Lower leg skin (tissue), 4 donors: ENCODE measurements at regions not wholly inside any gene's neighbourhood (a gene's known extent, or its start where the extent isn't known, plus 50 kb on each side); places are given as distances from the start of the nearest gene placed in this dataset.

Source experiments
- DNase-seq, 2 donors: peaks; one replicate each; pipeline ENCODE4 v3.0.0-alpha.2; 2019; ENCODE audit warnings: low spot score in 2 of 2
- H3K4me3 ChIP-seq: fragments of 200-600 bp; sonication (generic); 2 replicates; pipeline ENCODE4 v1.5.1; 2017; ENCODE audit warnings: mild to moderate bottlenecking, low read depth; ENCODE audit not compliant: poor library complexity, severe bottlenecking
- CTCF ChIP-seq, 3 donors: fragments of 450-650 bp; IDR thresholded peaks; one replicate each; pipeline ENCODE4 v1.5.1; 2016; ENCODE audit warnings: antibody characterized with exemption in 3 of 3, mild to moderate bottlenecking in 3 of 3, moderate library complexity in 2 of 3
- POLR2A ChIP-seq, 2 donors: fragments of 450-650 bp; IDR thresholded peaks; one replicate each; pipeline ENCODE4 v1.6.1; 2016 to 2017; ENCODE audit warnings: antibody characterized with exemption in 2 of 2, mild to moderate bottlenecking in 1 of 2, moderate library complexity in 1 of 2
- WGBS, 2 donors: methylation state at CpG; one replicate each; pipeline ENCODE4 v1.1.5; 2018; 5-methylcytosine and 5-hydroxymethylcytosine counted together
- intact Hi-C: fragments of 100-400 bp; cut with DNase I; formaldehyde crosslinking; loops from one replicate; pipeline ENCODE4 v1.15.0; 2023; ENCODE audit warnings: low total_unique reads

- H3K4me3 ChIP-seq, result no peak overlapping the region
- no peak for DNase-seq
- TF ChIP-seq POLR2A (IDR thresholded peaks at IDR 0.05) (no peak), CTCF (IDR thresholded peaks at IDR 0.05) (no peak)
- intact Hi-C loops, result no loop called here
Measured at GRCh38 chr5:110351430-110351829, 375.0 kb downstream of the TMEM232 start.

- TF ChIP-seq CTCF (IDR thresholded peaks at IDR 0.05) (no peak), POLR2A (IDR thresholded peaks at IDR 0.05) (no peak)
- 43 to 48% methylated on average over 3 of the region's 3 CpGs for WGBS, 2 donors
- no peak for DNase-seq
- H3K4me3 ChIP-seq, result no peak overlapping the region
- intact Hi-C loops, result no loop called here
Measured at GRCh38 chr5:110354311-110354710, 372.2 kb downstream of the TMEM232 start.

- no peak for DNase-seq
- WGBS, 2 donors, result 62 to 69% methylated on average over 8 of the region's 8 CpGs
- no peak overlapping the region for H3K4me3 ChIP-seq
- TF ChIP-seq POLR2A (IDR thresholded peaks at IDR 0.05), result no peak
- TF ChIP-seq CTCF (IDR thresholded peaks at IDR 0.05), result no peak
- intact Hi-C loops, result no loop called here
Measured at GRCh38 chr5:110354915-110355644, 371.4 kb downstream of the TMEM232 start.

- TF ChIP-seq POLR2A (IDR thresholded peaks at IDR 0.05), result no peak
- WGBS, 2 donors, result 60 to 67% methylated on average over 2 of the region's 2 CpGs
- intact Hi-C loops, result no loop called here
- no peak overlapping the region for H3K4me3 ChIP-seq
- DNase-seq, result no peak
Measured at GRCh38 chr5:110356677-110357076, 369.8 kb downstream of the TMEM232 start.

GRCh38 chr5:110359221-110359620 lies 367.2 kb downstream of the TMEM232 start:
- DNase-seq, result no peak
- intact Hi-C loops, result no loop called here
- 48 to 64% methylated on average over 1 of the region's 1 CpG for WGBS, 2 donors
- no peak for TF ChIP-seq CTCF (IDR thresholded peaks at IDR 0.05)
- no peak for TF ChIP-seq POLR2A (IDR thresholded peaks at IDR 0.05)
- H3K4me3 ChIP-seq, result no peak overlapping the region

GRCh38 chr5:110361471-110361870 lies 365.0 kb downstream of the TMEM232 start:
- intact Hi-C loops, result no loop called here
- H3K4me3 ChIP-seq, result no peak overlapping the region
- no peak for DNase-seq
- no peak for TF ChIP-seq POLR2A (IDR thresholded peaks at IDR 0.05)
- no peak for TF ChIP-seq CTCF (IDR thresholded peaks at IDR 0.05)
